GM18858 (cell line): ENCODE measurements at regions not wholly inside any gene's neighbourhood (a gene's known extent, or its start where the extent isn't known, plus 50 kb on each side); places are given as distances from the start of the nearest gene placed in this dataset.

ENCODE experiments used
- ATAC-seq: cut with Tn5 transposase; IDR thresholded peaks from one replicate; pipeline ENCODE4 v1.9.1; 2021; ENCODE audit not compliant: unreplicated experiment

GRCh38 chrX:43500246-43500645 lies 155.9 kb upstream of the MAOA start:
- ATAC-seq = no peak

DNA sequence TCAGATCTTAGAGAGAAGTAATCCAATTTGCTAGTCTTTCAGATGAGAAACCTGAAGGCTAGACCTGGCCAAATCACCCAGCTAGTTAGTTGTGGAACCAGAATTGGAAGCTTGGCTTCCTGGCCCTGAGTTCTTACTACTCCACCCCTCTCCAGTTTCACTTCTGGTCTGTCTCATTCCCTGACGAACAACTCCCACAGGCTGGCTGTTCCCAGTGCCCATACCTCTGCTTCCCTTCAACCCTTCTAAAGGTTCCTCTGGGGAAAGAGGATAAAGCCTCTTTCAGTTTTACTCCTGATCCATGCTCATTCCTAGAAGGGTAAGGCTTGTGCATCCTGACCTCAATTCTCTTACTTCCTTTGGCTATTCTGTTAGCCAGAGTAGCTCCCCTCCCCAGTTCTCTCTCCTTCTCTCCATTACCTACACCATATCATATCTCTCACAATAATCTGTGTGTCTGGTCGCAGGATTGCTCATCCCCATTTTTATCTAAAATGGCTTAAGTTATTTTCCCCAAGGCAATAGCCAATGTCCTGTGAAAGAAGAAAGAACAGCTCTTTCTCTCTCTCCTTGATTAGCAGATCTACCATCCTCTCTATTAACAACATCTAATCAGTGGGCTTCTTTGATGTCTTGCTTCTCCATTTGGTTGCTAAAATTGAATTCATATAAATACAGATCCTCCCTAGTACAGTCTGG lies 155.0 kb upstream of the MAOA start:
- ATAC-seq = no peak

DNA sequence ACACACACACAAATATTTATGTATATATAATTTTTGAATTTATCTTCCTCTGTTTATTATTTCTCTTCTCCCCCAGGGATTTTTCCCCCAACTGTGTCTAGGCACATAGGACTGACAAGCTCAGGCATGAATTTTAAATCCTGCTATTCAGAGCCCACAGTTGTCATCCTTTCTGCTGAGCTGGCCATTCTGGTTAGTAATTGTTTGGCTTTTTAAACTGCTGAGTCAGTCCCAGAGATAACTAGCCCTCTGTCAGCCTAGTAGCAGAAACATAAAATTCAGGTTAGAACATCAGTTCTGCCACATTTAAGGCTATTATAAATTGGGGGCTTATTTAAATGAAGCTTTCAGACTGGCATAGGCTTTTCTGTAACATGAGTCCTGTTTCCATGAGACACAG lies 151.7 kb upstream of the MAOA start:
- no peak for ATAC-seq

GRCh38 chrX:43505769-43506168 lies 150.3 kb upstream of the MAOA start:
- no peak for ATAC-seq

DNA sequence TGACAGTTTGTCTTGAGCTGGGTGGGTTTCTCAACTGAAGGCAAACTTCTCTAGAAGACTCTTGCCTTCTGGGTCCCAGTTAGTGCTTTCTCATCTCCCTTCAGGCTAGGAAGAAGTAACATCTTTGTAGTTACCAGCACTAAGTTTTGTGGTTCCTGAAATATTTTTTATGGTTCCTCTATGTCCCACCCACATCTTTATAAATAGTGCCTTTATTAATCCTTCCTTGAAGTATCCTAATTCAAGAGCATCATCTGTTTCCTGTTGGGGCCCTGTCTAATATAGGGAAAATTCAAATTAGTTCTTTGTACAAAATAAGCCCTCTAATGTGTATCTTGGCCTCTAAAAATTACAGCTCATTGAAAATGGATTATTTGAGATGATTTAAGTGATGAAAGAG lies 147.4 kb upstream of the MAOA start:
- no peak for ATAC-seq

GRCh38 chrX:43510209-43510608 lies 145.9 kb upstream of the MAOA start:
- no peak for ATAC-seq

DNA sequence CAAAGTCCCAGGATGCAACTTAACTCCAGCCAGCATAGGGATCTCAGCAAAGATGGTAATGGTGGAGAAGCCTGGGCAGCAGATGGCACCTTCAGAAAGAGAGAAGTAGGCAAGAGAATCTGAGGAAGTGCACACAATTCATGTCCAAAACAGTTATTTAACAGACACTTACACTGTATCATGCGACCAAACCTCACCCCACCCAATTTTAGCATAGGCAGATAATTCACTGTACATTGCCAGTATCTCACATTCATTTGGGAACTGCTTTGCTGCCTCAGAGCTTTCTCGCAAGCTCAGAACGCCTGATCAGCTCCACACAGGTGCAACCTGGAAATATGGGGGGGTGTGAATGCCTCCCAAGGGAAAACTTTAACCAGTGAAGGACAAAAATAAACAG lies 143.0 kb upstream of the MAOA start:
- ATAC-seq = no peak

DNA sequence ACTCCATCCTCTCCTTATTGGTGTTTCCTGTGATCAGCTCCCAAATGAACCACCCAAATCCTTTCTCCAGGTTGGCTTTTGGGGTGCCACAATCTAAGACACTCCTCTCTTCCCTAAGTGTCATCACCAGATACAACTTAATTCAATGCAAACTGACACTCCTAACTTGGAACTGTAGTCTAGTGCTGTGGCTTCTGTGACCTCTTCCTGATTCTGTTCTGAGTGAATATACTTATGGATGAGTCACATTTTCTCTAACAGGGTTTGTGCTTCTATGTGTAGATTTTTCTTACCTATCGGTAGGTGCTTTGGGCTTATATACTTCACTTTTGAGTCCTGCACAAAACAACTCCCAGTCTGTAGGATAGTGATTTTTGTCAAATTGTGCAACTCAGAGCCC lies 141.3 kb upstream of the MAOA start:
- ATAC-seq = no peak

- ATAC-seq = no peak
Measured at GRCh38 chrX:43522582-43522981, 133.5 kb upstream of the MAOA start.

GRCh38 chrX:43525901-43526610 lies 130.0 kb upstream of the MAOA start:
- ATAC-seq = no peak

DNA sequence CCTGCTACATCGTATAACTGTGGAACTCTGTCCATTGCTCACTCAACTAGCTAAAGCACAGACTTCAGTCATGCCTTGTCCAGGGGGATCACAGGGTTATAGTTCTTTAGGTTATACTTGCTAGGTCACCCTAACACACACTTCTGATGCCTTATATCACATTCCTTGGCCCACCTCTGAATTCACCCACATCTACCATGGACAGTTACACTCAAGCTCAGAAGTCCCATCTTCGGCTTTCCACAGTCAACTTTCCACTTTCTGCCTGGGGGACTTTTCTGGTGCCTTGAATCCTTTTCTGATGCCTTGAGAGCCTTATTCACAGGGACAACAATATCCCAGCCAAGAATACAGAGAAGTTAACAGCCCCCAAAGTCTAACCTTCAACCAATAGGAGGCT lies 129.2 kb upstream of the MAOA start:
- ATAC-seq = no peak

DNA sequence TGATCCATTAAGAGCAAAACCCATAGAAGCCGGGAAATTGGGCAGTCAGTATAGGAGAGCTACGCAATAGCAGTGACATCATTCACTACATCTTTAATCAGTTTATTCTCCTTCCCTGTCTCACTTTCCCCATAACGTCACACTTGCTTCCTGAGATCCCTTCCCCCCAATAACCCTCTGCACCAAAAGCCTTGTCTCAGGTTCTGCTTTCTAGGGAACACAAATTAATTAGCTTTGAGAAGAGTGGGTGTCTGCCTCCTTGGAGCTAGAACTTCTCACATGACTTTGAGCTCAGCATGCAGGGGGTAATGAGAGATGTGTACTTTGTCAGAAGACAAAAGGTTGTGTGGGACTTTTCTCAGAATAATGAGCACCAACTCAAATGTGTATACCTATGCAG lies 128.3 kb upstream of the MAOA start:
- no peak for ATAC-seq

GRCh38 chrX:43530837-43531236 lies 125.3 kb upstream of the MAOA start:
- no peak for ATAC-seq

GRCh38 chrX:43540318-43540717 lies 115.8 kb upstream of the MAOA start:
- ATAC-seq = no peak

DNA sequence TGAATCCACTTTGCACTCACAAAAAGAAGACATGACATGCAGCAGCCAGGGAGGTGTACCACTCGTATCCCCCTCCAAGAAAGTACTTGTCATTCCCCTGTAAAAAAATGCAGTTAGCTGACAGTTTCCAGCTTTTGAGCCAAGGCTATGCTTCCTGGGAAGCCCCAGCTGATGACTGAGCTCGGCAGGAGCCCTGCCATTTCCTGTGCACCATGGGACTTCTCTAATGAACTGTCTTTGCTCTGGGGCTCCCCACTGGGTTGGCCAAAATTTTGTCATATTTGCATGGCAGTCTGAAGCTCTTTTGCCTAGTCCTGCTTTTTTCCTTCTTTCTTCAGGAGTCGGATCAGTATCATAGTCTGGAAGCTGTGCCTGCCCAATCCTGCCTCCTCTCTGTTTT lies 104.5 kb upstream of the MAOA start:
- no peak for ATAC-seq

DNA sequence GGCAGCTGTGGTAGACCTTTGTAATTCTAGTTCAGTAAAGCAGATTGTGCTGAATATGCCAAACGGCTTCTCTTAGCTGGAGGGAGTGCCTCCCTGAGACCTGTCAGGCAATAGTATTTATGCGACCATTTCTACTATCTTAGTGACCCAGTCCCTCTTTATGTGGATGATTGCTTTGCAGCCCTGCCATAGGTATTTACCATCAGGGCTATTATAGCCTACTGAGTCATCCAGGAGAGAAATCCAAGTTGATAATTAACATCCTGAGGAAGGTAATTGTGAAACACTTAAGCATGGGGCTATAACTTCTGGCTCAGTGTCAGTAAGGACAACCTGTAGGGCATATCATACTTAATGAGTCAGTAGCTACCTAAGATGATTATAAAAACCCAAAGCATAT lies 103.9 kb upstream of the MAOA start:
- ATAC-seq = no peak

- no peak for ATAC-seq
Measured at GRCh38 chrX:43552703-43553102, 103.4 kb upstream of the MAOA start.

GRCh38 chrX:43553257-43553656 lies 102.8 kb upstream of the MAOA start:
- ATAC-seq = no peak

- ATAC-seq = no peak
Measured at GRCh38 chrX:43556207-43556606, 99.9 kb upstream of the MAOA start.

- no peak for ATAC-seq
Measured at GRCh38 chrX:43557792-43558191, 98.3 kb upstream of the MAOA start.

DNA sequence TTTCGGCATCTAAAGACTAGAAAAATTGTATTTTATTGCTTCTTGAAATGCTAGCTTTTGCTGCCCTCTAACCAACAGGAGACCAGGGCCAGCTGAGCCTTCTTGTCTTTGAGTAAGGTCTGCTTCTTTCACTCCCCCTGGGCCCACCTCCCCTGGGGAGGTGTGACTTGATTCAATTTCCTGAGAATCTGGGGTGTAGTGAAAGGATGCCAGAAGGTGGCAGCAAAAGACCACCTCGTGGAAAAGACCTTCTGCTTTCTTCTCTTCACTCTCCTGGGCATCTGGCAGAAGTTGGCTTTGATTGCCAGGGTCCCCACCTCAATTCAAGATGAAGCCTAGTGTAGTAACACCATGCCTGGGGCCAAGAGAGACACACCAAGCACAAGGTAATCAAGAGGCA lies 96.5 kb upstream of the MAOA start:
- no peak for ATAC-seq

DNA sequence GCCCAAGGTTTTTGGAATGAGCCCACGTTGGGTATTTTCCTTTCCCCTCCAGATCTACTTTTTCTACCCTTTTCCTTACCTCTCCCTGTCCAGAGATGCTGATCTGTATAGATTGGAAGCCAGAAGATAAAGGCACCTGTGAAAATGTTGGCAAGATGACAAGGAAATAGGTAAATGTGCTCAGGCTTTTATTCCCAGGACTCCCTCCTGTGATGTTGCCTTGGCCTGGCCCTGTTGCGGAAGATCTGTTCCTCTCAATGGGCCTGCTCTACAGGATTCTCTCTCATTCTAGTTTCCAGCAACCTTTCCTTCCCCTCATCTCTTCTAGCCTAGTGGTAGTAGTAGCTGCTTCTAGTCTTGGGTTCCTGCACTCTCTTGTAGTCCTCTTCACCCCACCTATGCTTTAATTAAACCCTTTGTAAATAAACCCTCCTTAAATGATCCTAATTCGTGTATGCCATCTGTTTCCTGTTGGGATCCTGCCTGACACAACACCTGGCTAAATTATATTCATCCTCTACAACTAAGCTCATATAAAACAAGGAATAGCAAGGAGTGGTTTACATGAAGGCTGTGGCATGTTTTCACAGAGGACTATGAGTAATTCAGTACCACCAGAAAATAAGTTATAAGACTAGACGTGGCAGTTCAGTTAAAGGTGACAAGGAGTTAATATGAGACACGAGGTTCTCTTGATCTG lies 95.7 kb upstream of the MAOA start:
- no peak for ATAC-seq
